HCT116 (cell line): ENCODE measurements at regions not wholly inside any gene's neighbourhood (a gene's known extent, or its start where the extent isn't known, plus 50 kb on each side); places are given as distances from the start of the nearest gene placed in this dataset.

Experiments
- ATF3 ChIP-seq: IDR thresholded peaks from 2 replicates; pipeline ENCODE4 v1.6.1; 2012
- CEBPB ChIP-seq: IDR thresholded peaks from 2 replicates; pipeline ENCODE4 v1.6.1; 2012; ENCODE audit warnings: low read depth
- CTCF ChIP-seq, 3 experiments: fragments of 200-600 bp in 1 of 3; sonication (generic) in 1 of 3; IDR thresholded peaks in 2 of 3; conservative IDR thresholded peaks in 1 of 3; 2 replicates each; pipeline ENCODE4 v1.5.1; 2012 to 2017; ENCODE audit warnings: low read depth in 2 of 3, low read length in 2 of 3, antibody characterized with exemption in 1 of 3, borderline replicate concordance in 1 of 3, control low read depth in 1 of 3, mild to moderate bottlenecking in 1 of 3, mixed read lengths in 1 of 3, mixed run types in 1 of 3, moderate library complexity in 1 of 3; ENCODE audit not compliant: insufficient read depth in 1 of 3
- EGR1 ChIP-seq: IDR thresholded peaks from 2 replicates; pipeline ENCODE4 v1.6.1; 2012; ENCODE audit warnings: low read depth
- EZH2 ChIP-seq: fragments of 200-600 bp; sonication (generic); IDR thresholded peaks from 2 replicates; pipeline ENCODE4 v1.6.1; 2017; ENCODE audit warnings: antibody characterized with exemption, mixed run types
- MAX ChIP-seq: IDR thresholded peaks from 2 replicates; pipeline ENCODE4 v1.6.1; 2012
- POLR2A ChIP-seq: IDR thresholded peaks from 2 replicates; pipeline ENCODE4 v1.7.0; 2011; ENCODE audit warnings: borderline replicate concordance; ENCODE audit not compliant: insufficient read depth, insufficient read length; ENCODE audit errors: extremely low read depth
- POLR2AphosphoS5 ChIP-seq: IDR thresholded peaks from 2 replicates; pipeline ENCODE4 v1.6.1; 2011; ENCODE audit warnings: mild to moderate bottlenecking, low read depth, low read length, moderate library complexity
- SRF ChIP-seq: IDR thresholded peaks from 2 replicates; pipeline ENCODE4 v1.6.1; 2012; ENCODE audit warnings: low read depth
- YY1 ChIP-seq: IDR thresholded peaks from 2 replicates; pipeline ENCODE4 v1.6.1; 2011; ENCODE audit warnings: low read length, low read depth, moderate library complexity, mild to moderate bottlenecking; ENCODE audit not compliant: insufficient replicate concordance; ENCODE audit errors: extremely low read depth

- TF ChIP-seq EGR1 (no peak), CTCF (IDR thresholded peaks at IDR 0.05 in 2 of 3, conservative IDR thresholded peaks at IDR 0.05 in 1 of 3; ENCODE audit: borderline replicate concordance in 1 of 3, insufficient read depth in 1 of 3, low read depth in 2 of 3, low read length in 2 of 3) (no peak), SRF (no peak), POLR2AphosphoS5 (no peak), MAX (no peak), POLR2A (no peak), ATF3 (no peak), EZH2 (no peak), YY1 (no peak), CEBPB (no peak)
Measured at GRCh38 chr10:4260483-4261124, 475.6 kb upstream of the KLF6 start.
